ENCODE measurements at regions not wholly inside any gene's neighbourhood (a gene's known extent, or its start where the extent isn't known, plus 50 kb on each side); places are given as distances from the start of the nearest gene placed in this dataset.

DNA sequence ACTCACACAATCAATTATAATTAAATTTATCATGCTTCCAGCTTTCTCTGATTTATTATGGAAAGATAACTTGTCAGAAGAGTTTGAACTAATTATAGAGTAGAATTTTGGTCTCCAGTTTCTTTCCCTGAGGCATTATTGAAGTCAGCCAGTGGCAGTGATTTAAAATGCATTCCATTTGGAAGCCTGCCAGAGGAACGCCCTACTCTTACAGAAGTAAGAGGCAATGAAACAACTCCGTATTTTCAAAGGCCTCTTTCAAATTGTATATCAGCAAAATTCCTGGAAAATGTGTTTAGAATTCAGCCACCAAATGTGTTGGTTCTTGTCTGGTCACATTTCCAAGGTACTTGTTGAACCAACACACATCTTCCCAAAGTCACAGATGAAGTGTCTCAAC lies 640.9 kb downstream of the SEMA5A start:
- no peak overlapping the region for H3K27ac ChIP-seq (ENCODE audit: low read depth in 1 of 2, low read length in 1 of 2)
- no peaks in the 10 kb centered on the region for H3K36me3 ChIP-seq (ENCODE audit: control insufficient read depth in 4 of 4, insufficient read depth in 4 of 4, low read length in 4 of 4)
- H3K9me3 ChIP-seq (ENCODE audit: control insufficient read depth in 4 of 4, insufficient read depth in 3 of 4, low read length in 3 of 4) = peaks cover 0 to 2% (median 0%) of the 10 kb centered on the region in 4 donors
- no peaks in the 10 kb centered on the region for H3K27me3 ChIP-seq (ENCODE audit: control insufficient read depth in 3 of 3, insufficient read depth in 3 of 3, low read length in 2 of 3)
- no peaks in the 10 kb centered on the region for H3K4me1 ChIP-seq (ENCODE audit: control insufficient read depth in 5 of 5, insufficient read depth in 5 of 5, low read length in 5 of 5)
- no peak overlapping the region for H3K4me3 ChIP-seq
- H3K9ac ChIP-seq (ENCODE audit: insufficient read depth in 1 of 2, low read length in 2 of 2) = no peak overlapping the region
- TF ChIP-seq, protein P1, sequence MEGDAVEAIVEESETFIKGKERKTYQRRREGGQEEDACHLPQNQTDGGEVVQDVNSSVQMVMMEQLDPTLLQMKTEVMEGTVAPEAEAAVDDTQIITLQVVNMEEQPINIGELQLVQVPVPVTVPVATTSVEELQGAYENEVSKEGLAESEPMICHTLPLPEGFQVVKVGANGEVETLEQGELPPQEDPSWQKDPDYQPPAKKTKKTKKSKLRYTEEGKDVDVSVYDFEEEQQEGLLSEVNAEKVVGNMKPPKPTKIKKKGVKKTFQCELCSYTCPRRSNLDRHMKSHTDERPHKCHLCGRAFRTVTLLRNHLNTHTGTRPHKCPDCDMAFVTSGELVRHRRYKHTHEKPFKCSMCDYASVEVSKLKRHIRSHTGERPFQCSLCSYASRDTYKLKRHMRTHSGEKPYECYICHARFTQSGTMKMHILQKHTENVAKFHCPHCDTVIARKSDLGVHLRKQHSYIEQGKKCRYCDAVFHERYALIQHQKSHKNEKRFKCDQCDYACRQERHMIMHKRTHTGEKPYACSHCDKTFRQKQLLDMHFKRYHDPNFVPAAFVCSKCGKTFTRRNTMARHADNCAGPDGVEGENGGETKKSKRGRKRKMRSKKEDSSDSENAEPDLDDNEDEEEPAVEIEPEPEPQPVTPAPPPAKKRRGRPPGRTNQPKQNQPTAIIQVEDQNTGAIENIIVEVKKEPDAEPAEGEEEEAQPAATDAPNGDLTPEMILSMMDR (IDR thresholded peaks at IDR 0.05; ENCODE audit: control extremely low read depth, extremely low read depth) = no peak
- ATAC-seq (ENCODE audit: insufficient read depth, low FRiP score) (no peak), DNase-seq (peak; percentile 32 to 77 (median 54))
- WGBS, 2 donors = 42 to 76% methylated on average over 2 of the region's 2 CpGs

DNA sequence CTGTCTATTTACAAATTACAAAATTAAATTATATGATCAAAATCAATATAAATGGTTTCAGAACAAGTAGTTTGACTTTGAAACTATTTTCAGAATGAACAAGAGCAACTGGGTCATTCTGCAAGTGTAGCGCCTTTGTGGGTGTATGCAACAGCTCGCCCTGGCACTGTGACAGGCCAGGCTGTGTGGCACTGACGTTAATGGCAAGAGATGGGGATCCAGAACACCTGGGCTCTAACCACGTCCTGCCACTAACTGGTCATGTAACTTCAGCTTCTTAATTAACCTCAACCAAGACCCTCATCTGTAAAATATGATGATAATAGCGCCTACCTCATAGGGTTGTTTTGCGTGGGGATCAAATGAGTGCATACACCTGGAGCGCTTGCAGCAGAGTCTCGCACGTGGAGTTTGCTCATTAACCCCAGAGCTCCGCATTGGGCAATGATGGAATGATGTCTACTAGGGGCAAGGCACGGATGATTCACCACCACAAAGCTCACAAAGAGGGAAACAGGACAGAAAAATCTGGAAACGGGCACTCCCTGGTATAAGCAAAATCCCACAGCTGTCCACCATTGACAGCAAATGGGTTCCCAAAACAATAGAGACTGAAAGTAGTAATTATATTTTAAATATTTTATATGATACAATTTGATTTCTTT lies 639.4 kb downstream of the SEMA5A start:
- H3K4me1 ChIP-seq (ENCODE audit: control insufficient read depth in 5 of 5, insufficient read depth in 5 of 5, low read length in 5 of 5) = no peaks in the 10 kb centered on the region
- TF ChIP-seq, protein P1 (IDR thresholded peaks at IDR 0.05; ENCODE audit: control extremely low read depth, extremely low read depth) = no peak
- H3K36me3 ChIP-seq (ENCODE audit: control insufficient read depth in 4 of 4, insufficient read depth in 4 of 4, low read length in 4 of 4) = no peaks in the 10 kb centered on the region
- no peak overlapping the region for H3K9ac ChIP-seq (ENCODE audit: insufficient read depth in 1 of 2, low read length in 2 of 2)
- ATAC-seq (ENCODE audit: insufficient read depth, low FRiP score) (no peak), DNase-seq (no peak)
- no peaks in the 10 kb centered on the region for H3K27me3 ChIP-seq (ENCODE audit: control insufficient read depth in 3 of 3, insufficient read depth in 3 of 3, low read length in 2 of 3)
- H3K27ac ChIP-seq (ENCODE audit: low read depth in 1 of 2, low read length in 1 of 2) = no peak overlapping the region
- H3K9me3 ChIP-seq (ENCODE audit: control insufficient read depth in 4 of 4, insufficient read depth in 3 of 4, low read length in 3 of 4) = peaks cover 0 to 2% (median 0%) of the 10 kb centered on the region in 4 donors
- WGBS, 2 donors = 83 to 89% methylated on average over 12 of the region's 12 CpGs
- no peak overlapping the region for H3K4me3 ChIP-seq

DNA sequence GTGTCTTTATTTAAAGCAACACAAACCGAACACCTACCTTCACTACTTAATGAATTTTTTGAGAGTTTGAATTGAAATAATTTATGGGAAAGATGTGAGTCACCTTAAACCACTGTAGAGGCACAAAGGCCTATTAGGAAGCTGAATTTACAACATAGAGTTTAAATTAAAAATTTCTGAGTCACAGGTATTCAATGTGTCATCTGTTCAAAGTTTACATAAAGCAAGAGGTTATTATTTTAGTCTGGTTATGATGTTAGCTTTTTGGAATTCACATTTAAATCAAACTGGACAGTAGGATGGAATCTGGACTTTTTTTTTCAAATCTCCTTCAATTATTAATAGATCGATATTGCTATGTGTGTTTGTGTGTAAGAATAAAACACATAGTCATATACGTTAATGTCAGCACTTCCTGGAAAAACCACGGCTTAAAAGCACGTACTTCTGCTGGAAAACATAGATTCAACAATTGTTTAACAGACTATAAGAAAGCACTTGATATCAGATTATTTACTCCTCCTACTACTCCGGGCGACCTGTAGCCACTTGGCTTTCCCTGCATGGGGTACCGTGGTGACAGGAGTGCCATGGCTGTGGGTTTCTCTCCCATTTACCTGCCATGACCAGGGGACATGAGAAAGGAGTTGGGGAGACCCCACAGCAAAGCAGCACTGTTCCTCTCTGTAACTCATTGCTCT lies 638.6 kb downstream of the SEMA5A start:
- peaks cover 0 to 2% (median 0%) of the 10 kb centered on the region in 4 donors for H3K9me3 ChIP-seq (ENCODE audit: control insufficient read depth in 4 of 4, insufficient read depth in 3 of 4, low read length in 3 of 4)
- no peaks in the 10 kb centered on the region for H3K36me3 ChIP-seq (ENCODE audit: control insufficient read depth in 4 of 4, insufficient read depth in 4 of 4, low read length in 4 of 4)
- H3K9ac ChIP-seq (ENCODE audit: insufficient read depth in 1 of 2, low read length in 2 of 2) = no peak overlapping the region
- no peaks in the 10 kb centered on the region for H3K27me3 ChIP-seq (ENCODE audit: control insufficient read depth in 3 of 3, insufficient read depth in 3 of 3, low read length in 2 of 3)
- ATAC-seq (ENCODE audit: insufficient read depth, low FRiP score) = no peak
- no peak overlapping the region for H3K4me3 ChIP-seq
- DNase-seq = no peak
- no peaks in the 10 kb centered on the region for H3K4me1 ChIP-seq (ENCODE audit: control insufficient read depth in 5 of 5, insufficient read depth in 5 of 5, low read length in 5 of 5)
- WGBS, 2 donors = 70 to 72% methylated on average over 8 of the region's 8 CpGs
- TF ChIP-seq, protein P1 (IDR thresholded peaks at IDR 0.05; ENCODE audit: control extremely low read depth, extremely low read depth) = no peak
- no peak overlapping the region for H3K27ac ChIP-seq (ENCODE audit: low read depth in 1 of 2, low read length in 1 of 2)

Data from lung (tissue), 11 donors.